AG09309 (cell line): ENCODE measurements at regions not wholly inside any gene's neighbourhood (a gene's known extent, or its start where the extent isn't known, plus 50 kb on each side); places are given as distances from the start of the nearest gene placed in this dataset.

ENCODE experiments used
- DNase-seq: peaks from one replicate; pipeline ENCODE4 v3.0.0-alpha.2; 2010; ENCODE audit warnings: low read depth
- H3K4me3 ChIP-seq: 2 replicates; pipeline ENCODE4 v1.5.1; 2011; ENCODE audit warnings: mild to moderate bottlenecking, low read depth, low read length, moderate library complexity; ENCODE audit not compliant: control insufficient read depth
- TF ChIP-seq, protein P1 (sequence below): IDR thresholded peaks from 2 replicates; pipeline ENCODE4 v1.5.1; 2011; ENCODE audit warnings: mild to moderate bottlenecking, low read depth, low read length, inconsistent platforms; ENCODE audit not compliant: insufficient read depth, control insufficient read depth; ENCODE audit errors: missing control alignments

DNA sequence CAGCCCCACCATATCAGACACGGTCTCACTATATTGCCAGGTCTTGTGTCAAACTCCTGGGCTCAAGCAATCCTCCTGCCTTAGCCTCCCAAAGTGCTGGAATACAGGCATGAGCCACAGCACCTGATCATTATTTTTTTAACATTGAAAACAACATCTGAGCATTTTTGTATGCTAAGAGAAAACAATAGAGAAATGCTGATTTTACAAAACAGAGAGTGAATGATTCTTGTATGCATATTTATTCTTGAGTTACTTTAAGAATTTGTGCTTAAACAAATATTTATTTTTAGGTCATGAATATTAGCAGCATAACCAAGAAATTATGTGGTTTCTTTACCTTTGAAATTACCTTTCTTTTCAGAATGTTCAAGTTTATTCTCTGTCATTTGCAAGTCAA lies 81.8 kb upstream of the KITLG start:
- TF ChIP-seq, protein P1, sequence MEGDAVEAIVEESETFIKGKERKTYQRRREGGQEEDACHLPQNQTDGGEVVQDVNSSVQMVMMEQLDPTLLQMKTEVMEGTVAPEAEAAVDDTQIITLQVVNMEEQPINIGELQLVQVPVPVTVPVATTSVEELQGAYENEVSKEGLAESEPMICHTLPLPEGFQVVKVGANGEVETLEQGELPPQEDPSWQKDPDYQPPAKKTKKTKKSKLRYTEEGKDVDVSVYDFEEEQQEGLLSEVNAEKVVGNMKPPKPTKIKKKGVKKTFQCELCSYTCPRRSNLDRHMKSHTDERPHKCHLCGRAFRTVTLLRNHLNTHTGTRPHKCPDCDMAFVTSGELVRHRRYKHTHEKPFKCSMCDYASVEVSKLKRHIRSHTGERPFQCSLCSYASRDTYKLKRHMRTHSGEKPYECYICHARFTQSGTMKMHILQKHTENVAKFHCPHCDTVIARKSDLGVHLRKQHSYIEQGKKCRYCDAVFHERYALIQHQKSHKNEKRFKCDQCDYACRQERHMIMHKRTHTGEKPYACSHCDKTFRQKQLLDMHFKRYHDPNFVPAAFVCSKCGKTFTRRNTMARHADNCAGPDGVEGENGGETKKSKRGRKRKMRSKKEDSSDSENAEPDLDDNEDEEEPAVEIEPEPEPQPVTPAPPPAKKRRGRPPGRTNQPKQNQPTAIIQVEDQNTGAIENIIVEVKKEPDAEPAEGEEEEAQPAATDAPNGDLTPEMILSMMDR: no peak
- DNase-seq: no peak
- H3K4me3 ChIP-seq: no peak overlapping the region

DNA sequence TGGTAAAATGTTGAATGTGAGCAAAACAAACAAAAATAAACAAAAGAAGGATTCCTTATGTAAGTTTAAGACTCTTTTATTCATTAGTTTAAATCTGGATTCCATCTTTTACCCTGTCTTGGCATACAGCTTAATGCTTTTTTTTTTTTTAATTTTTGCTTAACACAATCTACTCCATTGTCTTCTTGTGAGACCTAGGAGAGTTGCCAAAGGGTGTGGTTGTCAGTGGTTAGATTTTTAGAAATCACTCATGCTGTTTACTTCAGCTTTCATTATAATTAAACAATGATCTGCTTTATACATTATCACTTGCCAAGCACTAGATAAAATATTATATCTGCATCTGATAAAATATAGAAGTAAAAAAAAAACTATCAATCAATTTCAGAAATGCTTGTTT lies 77.7 kb upstream of the KITLG start:
- TF ChIP-seq, protein P1: no peak
- no peak for DNase-seq
- H3K4me3 ChIP-seq: no peak overlapping the region

DNA sequence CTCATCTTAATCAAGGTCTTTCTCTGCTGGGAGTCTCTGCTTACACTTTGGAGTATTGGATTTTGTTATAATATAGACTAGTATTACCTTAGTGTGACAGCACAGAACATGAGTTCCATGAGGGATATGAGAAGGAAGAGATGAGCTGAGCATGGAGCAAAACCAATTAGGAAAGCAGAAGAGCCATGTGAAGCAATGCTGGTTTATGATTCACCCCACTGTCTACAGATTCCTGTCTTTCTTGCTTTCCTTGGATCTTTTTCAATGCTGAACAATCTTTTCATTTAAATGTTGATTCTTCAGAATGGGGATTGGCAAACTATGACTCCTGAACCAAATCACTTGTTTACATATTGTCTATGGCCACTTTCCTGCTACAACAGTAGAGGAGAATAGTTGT lies 70.4 kb upstream of the KITLG start:
- peak; percentile 65 for DNase-seq
- TF ChIP-seq, protein P1: no peak
- no peak overlapping the region for H3K4me3 ChIP-seq

DNA sequence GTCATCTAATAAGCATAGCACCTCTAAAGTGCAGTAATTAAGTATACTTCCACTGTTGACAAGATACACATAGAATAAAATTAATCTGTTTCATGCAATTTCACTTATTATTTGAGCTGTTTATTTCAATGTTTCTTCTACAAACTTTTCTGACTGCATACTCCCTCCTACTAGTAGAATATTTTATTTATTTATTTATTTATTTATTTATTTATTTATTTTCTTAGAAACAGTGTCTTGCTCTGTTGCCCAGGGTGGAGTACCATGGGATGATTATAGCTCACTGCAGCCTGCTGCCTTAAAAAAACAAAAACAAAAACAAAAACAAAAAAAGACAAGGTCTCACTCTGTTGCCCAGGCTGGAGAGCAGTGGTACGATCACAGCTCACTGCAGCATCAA lies 68.4 kb upstream of the KITLG start:
- no peak for DNase-seq
- H3K4me3 ChIP-seq: no peak overlapping the region
- TF ChIP-seq, protein P1: no peak

DNA sequence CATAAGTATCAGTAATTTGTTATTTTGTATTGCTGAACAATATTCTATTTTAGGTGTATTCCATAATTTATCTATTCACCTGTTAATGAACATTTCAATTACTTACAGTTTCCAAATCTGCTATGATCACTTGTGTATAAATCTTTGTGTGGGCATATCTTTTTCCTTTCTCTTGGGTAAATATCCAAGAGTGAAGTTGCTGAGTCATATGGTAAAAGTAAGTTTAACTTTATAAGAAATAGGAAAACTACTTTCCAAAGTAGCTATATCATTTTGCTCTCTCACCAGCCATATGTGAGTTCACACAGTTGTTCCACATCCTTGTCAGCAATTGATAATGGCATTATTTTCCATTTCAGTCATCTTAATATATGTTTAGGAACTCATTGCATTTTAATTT lies 66.6 kb upstream of the KITLG start:
- H3K4me3 ChIP-seq: no peak overlapping the region
- TF ChIP-seq, protein P1: no peak
- no peak for DNase-seq

DNA sequence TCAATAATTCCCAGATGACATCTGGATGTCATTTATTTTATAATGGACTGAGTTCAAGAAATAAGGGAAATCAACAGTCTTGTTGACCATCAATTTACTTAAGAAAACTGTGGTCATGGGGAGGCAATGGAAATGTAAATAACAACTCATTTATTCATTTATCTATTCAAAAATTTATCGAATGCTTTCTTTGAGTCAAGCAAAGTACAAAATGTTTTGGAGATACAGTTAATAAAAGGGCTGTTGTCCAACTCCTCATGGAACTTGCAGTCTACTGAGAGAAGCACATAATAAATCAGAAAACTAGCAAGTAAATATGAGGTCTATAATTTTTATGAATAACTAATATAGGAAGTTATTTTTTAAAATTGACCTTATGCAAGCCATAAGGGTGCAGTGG lies 65.5 kb upstream of the KITLG start:
- H3K4me3 ChIP-seq: no peak overlapping the region
- no peak for DNase-seq
- TF ChIP-seq, protein P1: no peak
